Natural killer cell (primary cell): ENCODE measurements at regions not wholly inside any gene's neighbourhood (a gene's known extent, or its start where the extent isn't known, plus 50 kb on each side); places are given as distances from the start of the nearest gene placed in this dataset.

ENCODE experiments used
- ATAC-seq, 3 donors: fragments of 150-1000 bp in 2 of 3; fragments of 200-7000 bp in 1 of 3; cut with Tn5 transposase; 1 replicate in 1 of 3; 2 replicates in 2 of 3; pipeline ENCODE4 v1.10.0; 2021; ENCODE audit warnings: mild to moderate bottlenecking in 2 of 3, moderate library complexity in 2 of 3
- DNase-seq, 2 donors: peaks; one replicate each; pipeline versions ENCODE4 v3.0.0 to v3.0.0-alpha.2; 2013 to 2021; ENCODE audit warnings: mixed read lengths in 1 of 2
- H3K27ac ChIP-seq: one replicate; pipeline ENCODE4 v1.5.1; 2013; ENCODE audit warnings: mild to moderate bottlenecking, low read length
- H3K27me3 ChIP-seq: one replicate; pipeline ENCODE4 v1.6.1; 2013; ENCODE audit warnings: low read length; ENCODE audit not compliant: control insufficient read depth, insufficient read depth
- H3K36me3 ChIP-seq: one replicate; pipeline ENCODE4 v1.6.1; 2013; ENCODE audit warnings: low read length; ENCODE audit not compliant: control insufficient read depth, insufficient read depth
- H3K4me1 ChIP-seq: one replicate; pipeline ENCODE4 v1.6.1; 2013; ENCODE audit warnings: low read length; ENCODE audit not compliant: control insufficient read depth, insufficient read depth
- H3K4me3 ChIP-seq: one replicate; pipeline ENCODE4 v1.5.1; 2013; ENCODE audit warnings: low read length
- H3K9me3 ChIP-seq: one replicate; pipeline ENCODE4 v1.6.1; 2013; ENCODE audit warnings: low read length; ENCODE audit not compliant: control insufficient read depth, insufficient read depth
- H3K27ac Mint-ChIP-seq, 2 donors: one replicate each; pipeline ENCODE4 v1.8.0; 2022; ENCODE audit warnings: mild to moderate bottlenecking in 2 of 2, mixed read lengths in 2 of 2, moderate library complexity in 1 of 2
- H3K27me3 Mint-ChIP-seq, 2 donors: one replicate each; pipeline ENCODE4 v1.8.0; 2022; ENCODE audit warnings: low read depth in 2 of 2, mixed read lengths in 2 of 2
- H3K36me3 Mint-ChIP-seq: one replicate; pipeline ENCODE4 v1.8.0; 2022; ENCODE audit warnings: mixed read lengths
- H3K4me1 Mint-ChIP-seq, 2 donors: one replicate each; pipeline ENCODE4 v1.8.0; 2022; ENCODE audit warnings: mixed read lengths in 2 of 2
- H3K4me3 Mint-ChIP-seq: one replicate; pipeline ENCODE4 v1.8.0; 2022; ENCODE audit warnings: mild to moderate bottlenecking, moderate library complexity, mixed read lengths
- H3K9me3 Mint-ChIP-seq, 2 donors: one replicate each; pipeline ENCODE4 v1.8.0; 2022; ENCODE audit warnings: mixed read lengths in 2 of 2
- WGBS: methylation state at CpG from one replicate; pipeline ENCODE4 v1.1.7; 2013; ENCODE audit warnings: missing lambda C conversion rate; ENCODE audit not compliant: insufficient coverage; 5-methylcytosine and 5-hydroxymethylcytosine counted together
- intact Hi-C: fragments of 100-400 bp; cut with micrococcal nuclease; formaldehyde crosslinking; loops from one replicate; pipeline ENCODE4 v1.14.2; 2022
- TF ChIP-seq, protein P1 (sequence below): fragments of 200-600 bp; IDR thresholded peaks from one replicate; pipeline ENCODE4 v1.8.0; 2022; ENCODE audit warnings: antibody characterized with exemption

DNA sequence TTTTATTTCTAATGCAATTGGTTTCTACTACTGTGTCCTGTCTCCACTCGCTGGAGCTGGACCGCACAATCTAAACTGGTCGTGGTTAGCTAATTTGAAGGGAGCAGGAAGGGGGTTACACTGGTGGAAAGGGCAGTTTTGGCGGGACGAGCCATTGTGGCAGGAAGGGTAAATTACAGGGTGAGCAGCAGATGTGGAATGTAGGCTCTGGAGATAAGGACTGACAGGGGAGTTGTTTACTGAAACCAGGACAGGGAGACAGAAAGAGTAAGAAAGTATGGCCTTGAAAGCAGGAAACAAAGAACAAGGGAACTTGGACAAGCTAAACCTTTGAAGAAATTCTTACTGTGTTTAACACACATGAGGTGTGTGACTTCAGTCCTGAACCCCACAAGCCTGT lies 147.8 kb downstream of the ATXN7L3B start:
- intact Hi-C loops, result no loop called here

DNA sequence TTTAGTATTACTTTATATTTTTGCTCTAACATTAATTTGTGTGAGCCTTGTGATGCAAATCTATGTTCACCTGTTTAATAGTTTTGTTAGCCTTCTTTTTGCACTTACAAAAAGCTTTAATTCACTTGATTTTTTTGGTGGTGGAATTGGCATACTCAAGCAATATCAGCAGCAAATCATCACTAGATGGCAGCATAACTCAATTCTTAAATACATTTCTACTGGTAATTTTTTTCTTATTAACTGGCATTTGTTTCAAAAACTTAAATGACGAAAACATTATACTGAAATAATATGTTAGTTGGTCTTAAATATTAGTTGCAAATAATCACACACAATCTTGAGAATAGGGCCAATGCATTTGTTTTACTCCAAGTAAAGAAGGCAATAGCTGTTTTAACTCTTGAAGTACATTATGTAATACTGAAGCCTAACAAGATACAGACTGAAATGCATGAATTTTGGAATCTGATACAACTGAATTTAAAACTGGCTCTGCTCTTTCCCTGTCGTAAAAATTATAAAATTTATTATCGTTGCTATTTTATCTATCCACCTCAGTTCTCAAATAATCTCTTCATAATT lies 151.5 kb downstream of the ATXN7L3B start:
- Histone ChIP-seq H3K4me1 (no peaks in the 10 kb centered on the region), H3K27me3 (no peaks in the 10 kb centered on the region), H3K4me3 (no peak overlapping the region), H3K9me3 (no peaks in the 10 kb centered on the region), H3K27ac (no peak overlapping the region), H3K36me3 (no peaks in the 10 kb centered on the region)
- DNase-seq, result peak in 1 of 2 donors; percentile 65
- H3K4me3 Mint-ChIP-seq, result no peak overlapping the region
- intact Hi-C loops, result no loop called here
- 78% methylated on average over 1 of the region's 3 CpGs for WGBS
- no peaks in the 10 kb centered on the region for H3K4me1 Mint-ChIP-seq
- H3K9me3 Mint-ChIP-seq, result no peaks in the 10 kb centered on the region
- H3K36me3 Mint-ChIP-seq, result no peaks in the 10 kb centered on the region
- H3K27ac Mint-ChIP-seq, result no peak overlapping the region
- TF ChIP-seq, protein P1, sequence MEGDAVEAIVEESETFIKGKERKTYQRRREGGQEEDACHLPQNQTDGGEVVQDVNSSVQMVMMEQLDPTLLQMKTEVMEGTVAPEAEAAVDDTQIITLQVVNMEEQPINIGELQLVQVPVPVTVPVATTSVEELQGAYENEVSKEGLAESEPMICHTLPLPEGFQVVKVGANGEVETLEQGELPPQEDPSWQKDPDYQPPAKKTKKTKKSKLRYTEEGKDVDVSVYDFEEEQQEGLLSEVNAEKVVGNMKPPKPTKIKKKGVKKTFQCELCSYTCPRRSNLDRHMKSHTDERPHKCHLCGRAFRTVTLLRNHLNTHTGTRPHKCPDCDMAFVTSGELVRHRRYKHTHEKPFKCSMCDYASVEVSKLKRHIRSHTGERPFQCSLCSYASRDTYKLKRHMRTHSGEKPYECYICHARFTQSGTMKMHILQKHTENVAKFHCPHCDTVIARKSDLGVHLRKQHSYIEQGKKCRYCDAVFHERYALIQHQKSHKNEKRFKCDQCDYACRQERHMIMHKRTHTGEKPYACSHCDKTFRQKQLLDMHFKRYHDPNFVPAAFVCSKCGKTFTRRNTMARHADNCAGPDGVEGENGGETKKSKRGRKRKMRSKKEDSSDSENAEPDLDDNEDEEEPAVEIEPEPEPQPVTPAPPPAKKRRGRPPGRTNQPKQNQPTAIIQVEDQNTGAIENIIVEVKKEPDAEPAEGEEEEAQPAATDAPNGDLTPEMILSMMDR, result no peak
- no peak for ATAC-seq
- H3K27me3 Mint-ChIP-seq, result no peaks in the 10 kb centered on the region

More for the DNA sequence above, 147.8 kb downstream of the ATXN7L3B start:
- DNase-seq (no peak), ATAC-seq (no peak)
- Histone ChIP-seq H3K4me3 (no peak overlapping the region), H3K27ac (no peak overlapping the region), H3K9me3 (no peaks in the 10 kb centered on the region), H3K36me3 (no peaks in the 10 kb centered on the region), H3K4me1 (no peaks in the 10 kb centered on the region), H3K27me3 (no peaks in the 10 kb centered on the region)
- Mint-ChIP-seq H3K36me3 (no peaks in the 10 kb centered on the region), H3K27ac (no peak overlapping the region), H3K4me1 (no peaks in the 10 kb centered on the region), H3K4me3 (no peak overlapping the region), H3K9me3 (peaks cover 0 to 3% of the 10 kb centered on the region in 2 donors), H3K27me3 (no peaks in the 10 kb centered on the region)
- WGBS, result 83% methylated on average over 5 of the region's 5 CpGs
- TF ChIP-seq, protein P1, result no peak

DNA sequence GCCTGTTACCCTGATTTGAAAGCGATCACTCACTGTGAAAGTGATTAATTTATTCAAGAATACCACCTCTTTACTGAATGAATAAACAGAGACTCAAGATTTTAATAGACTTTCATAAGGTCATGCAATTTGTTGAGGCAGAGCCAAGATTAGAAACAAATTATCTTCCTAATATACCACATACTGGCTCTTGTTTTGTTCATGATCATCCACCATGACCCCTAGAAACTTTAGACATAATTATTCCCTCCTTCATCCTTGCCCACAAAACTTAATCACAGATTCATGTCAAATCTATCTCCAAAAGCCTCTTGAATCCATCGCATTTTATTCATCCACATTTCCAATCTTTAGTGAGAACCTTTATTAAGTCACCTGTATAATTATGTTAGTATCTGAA lies 152.3 kb downstream of the ATXN7L3B start:
- ATAC-seq (no peak), DNase-seq (no peak)
- Histone ChIP-seq H3K4me3 (no peak overlapping the region), H3K9me3 (no peaks in the 10 kb centered on the region), H3K27ac (no peak overlapping the region), H3K27me3 (no peaks in the 10 kb centered on the region), H3K36me3 (no peaks in the 10 kb centered on the region), H3K4me1 (no peaks in the 10 kb centered on the region)
- no peak overlapping the region for H3K27ac Mint-ChIP-seq
- no peaks in the 10 kb centered on the region for H3K4me1 Mint-ChIP-seq
- H3K4me3 Mint-ChIP-seq, result no peak overlapping the region
- TF ChIP-seq, protein P1, result no peak
- no peaks in the 10 kb centered on the region for H3K9me3 Mint-ChIP-seq
- no CpG with 5 or more reads among the region's 2 CpGs for WGBS
- no peaks in the 10 kb centered on the region for H3K27me3 Mint-ChIP-seq
- no peaks in the 10 kb centered on the region for H3K36me3 Mint-ChIP-seq
- intact Hi-C loops, result no loop called here

DNA sequence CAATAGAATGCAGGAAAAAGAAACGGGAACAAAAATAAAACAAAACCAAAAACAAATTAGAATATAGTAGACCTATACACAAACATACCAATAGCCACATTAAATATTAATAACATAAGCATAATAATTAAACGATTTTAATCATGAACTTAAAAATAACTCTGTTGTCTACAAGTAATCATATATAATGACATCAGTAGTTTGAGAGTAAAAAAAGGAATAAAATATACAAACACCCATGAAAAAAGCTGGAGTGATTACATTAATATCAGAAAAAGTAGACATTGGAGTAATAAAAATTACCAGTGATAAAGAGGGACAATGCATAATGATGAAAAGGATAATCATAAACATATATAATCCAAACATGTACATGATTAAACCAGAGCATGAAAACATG lies 181.8 kb downstream of the ATXN7L3B start:
- Mint-ChIP-seq H3K4me1 (no peaks in the 10 kb centered on the region), H3K27ac (no peak overlapping the region), H3K4me3 (no peak overlapping the region), H3K36me3 (no peaks in the 10 kb centered on the region), H3K9me3 (peaks cover 6 to 7% of the 10 kb centered on the region in 2 donors), H3K27me3 (no peaks in the 10 kb centered on the region)
- H3K4me1 ChIP-seq, result no peaks in the 10 kb centered on the region
- H3K36me3 ChIP-seq, result no peaks in the 10 kb centered on the region
- intact Hi-C loops, result no loop called here
- no peaks in the 10 kb centered on the region for H3K27me3 ChIP-seq
- TF ChIP-seq, protein P1, result no peak
- H3K9me3 ChIP-seq, result no peaks in the 10 kb centered on the region
- ATAC-seq (no peak), DNase-seq (no peak)
- WGBS, result no CpG with 5 or more reads among the region's 2 CpGs
- H3K27ac ChIP-seq, result no peak overlapping the region
- no peak overlapping the region for H3K4me3 ChIP-seq
